ENCODE measurements at regions not wholly inside any gene's neighbourhood (a gene's known extent, or its start where the extent isn't known, plus 50 kb on each side); places are given as distances from the start of the nearest gene placed in this dataset.

DNA sequence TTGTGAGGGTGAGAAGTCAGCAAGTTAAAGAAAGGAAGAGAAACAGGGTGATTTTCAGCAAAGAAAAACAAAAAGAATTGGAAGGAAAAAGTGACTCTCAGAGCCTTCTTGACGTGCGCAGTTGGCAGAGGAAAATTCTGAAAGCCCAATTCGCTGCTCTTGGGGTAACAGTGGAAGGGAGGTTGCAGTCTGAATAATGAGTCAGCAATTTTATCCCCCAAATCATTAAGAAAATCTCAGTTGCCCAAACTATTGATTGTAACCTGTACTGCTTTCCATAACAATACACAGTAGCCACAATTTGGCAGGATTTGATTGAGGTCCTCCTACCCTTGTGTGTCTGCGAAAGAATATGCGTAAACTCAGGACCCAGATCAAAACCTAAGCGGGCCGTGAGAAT is 309.1 kb downstream of the EMP1 start:
- H3K36me3 ChIP-seq (ENCODE audit: control insufficient read depth, insufficient read depth, low read length), result no peaks in the 10 kb centered on the region
- no peaks in the 10 kb centered on the region for H3K9me3 ChIP-seq (ENCODE audit: control insufficient read depth, insufficient read depth, low read length)
- no peaks in the 10 kb centered on the region for H3K27me3 ChIP-seq (ENCODE audit: control insufficient read depth, insufficient read depth, low read length)
- H3K4me1 ChIP-seq (ENCODE audit: control insufficient read depth, insufficient read depth, low read length), result peaks cover 17% of the 10 kb centered on the region
- H3K9ac ChIP-seq (ENCODE audit: low read depth, low read length), result no peak overlapping the region
- H3K4me3 ChIP-seq (ENCODE audit: low read depth, low read length), result no peak overlapping the region

GRCh38 chr12:13505224-13505623 is 308.7 kb downstream of the EMP1 start:
- Histone ChIP-seq H3K9me3 (ENCODE audit: control insufficient read depth, insufficient read depth, low read length) (no peaks in the 10 kb centered on the region), H3K4me3 (ENCODE audit: low read depth, low read length) (no peak overlapping the region), H3K36me3 (ENCODE audit: control insufficient read depth, insufficient read depth, low read length) (no peaks in the 10 kb centered on the region), H3K9ac (ENCODE audit: low read depth, low read length) (no peak overlapping the region), H3K27me3 (ENCODE audit: control insufficient read depth, insufficient read depth, low read length) (no peaks in the 10 kb centered on the region), H3K4me1 (ENCODE audit: control insufficient read depth, insufficient read depth, low read length) (peaks cover 17% of the 10 kb centered on the region)

DNA sequence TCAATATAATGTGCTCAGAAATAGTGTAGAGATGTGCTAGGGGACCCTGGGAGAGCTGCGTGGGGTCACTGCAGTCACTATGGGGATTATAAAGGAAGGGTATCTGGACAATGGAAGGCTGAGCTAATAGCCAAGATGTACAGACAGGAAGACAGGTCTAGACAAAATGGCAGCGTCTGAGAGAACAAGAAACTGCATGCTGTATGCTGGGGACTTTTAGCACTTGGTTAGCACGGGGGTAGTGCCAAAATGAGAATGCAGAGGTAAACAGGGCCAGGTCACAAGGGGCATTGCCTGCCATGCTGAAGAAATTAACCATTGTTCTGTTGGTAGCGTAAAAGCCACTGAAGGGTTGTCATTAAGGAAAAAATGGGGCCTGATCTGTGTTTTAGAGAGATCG is 308.2 kb downstream of the EMP1 start:
- Histone ChIP-seq H3K4me3 (ENCODE audit: low read depth, low read length) (no peak overlapping the region), H3K36me3 (ENCODE audit: control insufficient read depth, insufficient read depth, low read length) (no peaks in the 10 kb centered on the region), H3K9me3 (ENCODE audit: control insufficient read depth, insufficient read depth, low read length) (no peaks in the 10 kb centered on the region), H3K9ac (ENCODE audit: low read depth, low read length) (no peak overlapping the region), H3K4me1 (ENCODE audit: control insufficient read depth, insufficient read depth, low read length) (peaks cover 17% of the 10 kb centered on the region), H3K27me3 (ENCODE audit: control insufficient read depth, insufficient read depth, low read length) (no peaks in the 10 kb centered on the region)

DNA sequence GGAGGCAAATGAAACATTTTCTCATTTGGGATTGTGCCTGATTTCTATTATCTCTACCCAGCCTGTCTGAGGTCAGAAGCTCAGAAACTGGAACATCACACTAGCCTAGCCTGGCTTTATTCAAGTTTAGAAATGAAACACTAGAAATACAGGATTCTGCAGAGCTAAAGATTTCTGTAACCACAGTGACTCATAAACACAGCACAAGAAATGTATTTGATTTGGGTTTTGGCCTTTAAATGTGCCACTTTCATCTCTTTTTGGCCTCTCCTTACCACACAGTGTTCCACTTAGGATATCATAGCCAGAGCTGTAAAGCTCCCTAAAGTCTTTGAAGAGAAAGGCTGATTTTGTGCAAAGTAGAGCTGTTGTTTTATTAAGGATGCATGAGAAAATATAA is 307.5 kb downstream of the EMP1 start:
- Histone ChIP-seq H3K9me3 (ENCODE audit: control insufficient read depth, insufficient read depth, low read length) (no peaks in the 10 kb centered on the region), H3K36me3 (ENCODE audit: control insufficient read depth, insufficient read depth, low read length) (no peaks in the 10 kb centered on the region), H3K27me3 (ENCODE audit: control insufficient read depth, insufficient read depth, low read length) (no peaks in the 10 kb centered on the region), H3K9ac (ENCODE audit: low read depth, low read length) (no peak overlapping the region), H3K4me3 (ENCODE audit: low read depth, low read length) (no peak overlapping the region), H3K4me1 (ENCODE audit: control insufficient read depth, insufficient read depth, low read length) (peaks cover 17% of the 10 kb centered on the region)

- Histone ChIP-seq H3K4me3 (ENCODE audit: low read depth, low read length) (no peak overlapping the region), H3K27me3 (ENCODE audit: control insufficient read depth, insufficient read depth, low read length) (no peaks in the 10 kb centered on the region), H3K4me1 (ENCODE audit: control insufficient read depth, insufficient read depth, low read length) (peaks cover 17% of the 10 kb centered on the region), H3K36me3 (ENCODE audit: control insufficient read depth, insufficient read depth, low read length) (no peaks in the 10 kb centered on the region), H3K9ac (ENCODE audit: low read depth, low read length) (no peak overlapping the region), H3K9me3 (ENCODE audit: control insufficient read depth, insufficient read depth, low read length) (no peaks in the 10 kb centered on the region)
Observed at GRCh38 chr12:13503094-13503835, 306.7 kb downstream of the EMP1 start.

GRCh38 chr12:13499008-13499407 is 302.5 kb downstream of the EMP1 start:
- no peak overlapping the region for H3K9ac ChIP-seq (ENCODE audit: low read depth, low read length)
- no peaks in the 10 kb centered on the region for H3K9me3 ChIP-seq (ENCODE audit: control insufficient read depth, insufficient read depth, low read length)
- no peak overlapping the region for H3K4me3 ChIP-seq (ENCODE audit: low read depth, low read length)
- H3K36me3 ChIP-seq (ENCODE audit: control insufficient read depth, insufficient read depth, low read length), result no peaks in the 10 kb centered on the region
- H3K27me3 ChIP-seq (ENCODE audit: control insufficient read depth, insufficient read depth, low read length), result no peaks in the 10 kb centered on the region
- H3K4me1 ChIP-seq (ENCODE audit: control insufficient read depth, insufficient read depth, low read length), result no peaks in the 10 kb centered on the region

- no peak overlapping the region for H3K9ac ChIP-seq (ENCODE audit: low read depth, low read length)
- no peak overlapping the region for H3K4me3 ChIP-seq (ENCODE audit: low read depth, low read length)
- no peaks in the 10 kb centered on the region for H3K27me3 ChIP-seq (ENCODE audit: control insufficient read depth, insufficient read depth, low read length)
- no peaks in the 10 kb centered on the region for H3K4me1 ChIP-seq (ENCODE audit: control insufficient read depth, insufficient read depth, low read length)
- H3K9me3 ChIP-seq (ENCODE audit: control insufficient read depth, insufficient read depth, low read length), result no peaks in the 10 kb centered on the region
- H3K36me3 ChIP-seq (ENCODE audit: control insufficient read depth, insufficient read depth, low read length), result no peaks in the 10 kb centered on the region
Observed at GRCh38 chr12:13496111-13496510, 299.6 kb downstream of the EMP1 start.

- Histone ChIP-seq H3K27me3 (ENCODE audit: control insufficient read depth, insufficient read depth, low read length) (no peaks in the 10 kb centered on the region), H3K9ac (ENCODE audit: low read depth, low read length) (no peak overlapping the region), H3K9me3 (ENCODE audit: control insufficient read depth, insufficient read depth, low read length) (no peaks in the 10 kb centered on the region), H3K4me3 (ENCODE audit: low read depth, low read length) (no peak overlapping the region), H3K4me1 (ENCODE audit: control insufficient read depth, insufficient read depth, low read length) (no peaks in the 10 kb centered on the region), H3K36me3 (ENCODE audit: control insufficient read depth, insufficient read depth, low read length) (no peaks in the 10 kb centered on the region)
Observed at GRCh38 chr12:13489246-13489645, 292.7 kb downstream of the EMP1 start.

GRCh38 chr12:13487326-13487725 is 290.8 kb downstream of the EMP1 start:
- Histone ChIP-seq H3K9me3 (ENCODE audit: control insufficient read depth, insufficient read depth, low read length) (no peaks in the 10 kb centered on the region), H3K4me3 (ENCODE audit: low read depth, low read length) (no peak overlapping the region), H3K27me3 (ENCODE audit: control insufficient read depth, insufficient read depth, low read length) (no peaks in the 10 kb centered on the region), H3K9ac (ENCODE audit: low read depth, low read length) (no peak overlapping the region), H3K36me3 (ENCODE audit: control insufficient read depth, insufficient read depth, low read length) (no peaks in the 10 kb centered on the region), H3K4me1 (ENCODE audit: control insufficient read depth, insufficient read depth, low read length) (no peaks in the 10 kb centered on the region)

GRCh38 chr12:13486794-13487193 is 290.3 kb downstream of the EMP1 start:
- Histone ChIP-seq H3K27me3 (ENCODE audit: control insufficient read depth, insufficient read depth, low read length) (no peaks in the 10 kb centered on the region), H3K9ac (ENCODE audit: low read depth, low read length) (no peak overlapping the region), H3K4me3 (ENCODE audit: low read depth, low read length) (no peak overlapping the region), H3K9me3 (ENCODE audit: control insufficient read depth, insufficient read depth, low read length) (no peaks in the 10 kb centered on the region), H3K4me1 (ENCODE audit: control insufficient read depth, insufficient read depth, low read length) (no peaks in the 10 kb centered on the region), H3K36me3 (ENCODE audit: control insufficient read depth, insufficient read depth, low read length) (no peaks in the 10 kb centered on the region)

DNA sequence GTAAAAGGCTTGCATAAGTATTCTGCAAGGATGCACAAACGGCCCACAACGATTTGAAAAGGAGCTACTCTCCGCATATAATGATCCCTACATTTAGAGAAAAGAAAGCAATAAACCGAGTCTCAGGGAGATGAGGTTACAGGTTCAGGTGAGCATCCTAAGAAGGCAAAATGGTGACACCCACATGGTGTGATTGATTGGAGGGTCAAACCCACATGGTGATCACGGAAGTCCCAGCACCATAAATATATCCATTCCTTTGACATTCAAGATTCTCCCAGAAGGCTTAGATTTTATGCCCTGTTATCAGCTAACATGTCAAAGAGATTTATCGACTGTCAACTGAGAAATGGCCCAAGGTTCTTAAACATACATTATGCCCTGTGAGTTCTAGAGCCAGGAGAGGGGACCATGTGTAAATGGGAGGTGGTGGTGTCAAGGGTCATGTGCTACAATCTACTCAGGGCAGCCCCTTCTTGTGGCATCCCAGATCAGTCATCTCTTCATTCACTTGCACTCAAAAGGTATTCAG is 282.2 kb downstream of the EMP1 start:
- Histone ChIP-seq H3K27me3 (ENCODE audit: control insufficient read depth, insufficient read depth, low read length) (no peaks in the 10 kb centered on the region), H3K4me3 (ENCODE audit: low read depth, low read length) (no peak overlapping the region), H3K4me1 (ENCODE audit: control insufficient read depth, insufficient read depth, low read length) (no peaks in the 10 kb centered on the region), H3K9me3 (ENCODE audit: control insufficient read depth, insufficient read depth, low read length) (no peaks in the 10 kb centered on the region), H3K36me3 (ENCODE audit: control insufficient read depth, insufficient read depth, low read length) (no peaks in the 10 kb centered on the region), H3K9ac (ENCODE audit: low read depth, low read length) (no peak overlapping the region)

DNA sequence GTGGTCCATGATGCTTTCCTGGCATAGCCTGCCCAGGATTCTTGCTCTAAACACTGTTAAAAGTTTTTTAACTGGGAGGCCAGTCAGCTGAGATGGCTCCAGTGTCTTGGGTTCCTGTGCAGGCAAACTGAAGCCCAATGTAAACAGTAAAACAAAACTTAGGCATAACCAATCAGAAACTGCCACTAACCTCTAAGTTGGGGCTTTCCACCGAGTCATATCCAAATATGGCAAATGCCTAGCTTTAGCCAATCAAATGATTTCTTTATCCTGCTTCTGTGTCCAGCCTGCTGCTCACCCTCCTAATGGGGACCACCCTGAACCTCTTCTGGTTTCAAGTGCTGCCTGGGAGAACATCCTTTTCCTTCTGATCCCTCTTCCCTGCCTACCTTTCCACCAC is 277.9 kb downstream of the EMP1 start:
- H3K4me3 ChIP-seq (ENCODE audit: low read depth, low read length), result no peak overlapping the region
- no peaks in the 10 kb centered on the region for H3K27me3 ChIP-seq (ENCODE audit: control insufficient read depth, insufficient read depth, low read length)
- no peaks in the 10 kb centered on the region for H3K36me3 ChIP-seq (ENCODE audit: control insufficient read depth, insufficient read depth, low read length)
- no peaks in the 10 kb centered on the region for H3K9me3 ChIP-seq (ENCODE audit: control insufficient read depth, insufficient read depth, low read length)
- H3K4me1 ChIP-seq (ENCODE audit: control insufficient read depth, insufficient read depth, low read length), result no peaks in the 10 kb centered on the region
- H3K9ac ChIP-seq (ENCODE audit: low read depth, low read length), result no peak overlapping the region
